ENCODE measurements at regions not wholly inside any gene's neighbourhood (a gene's known extent, or its start where the extent isn't known, plus 50 kb on each side); places are given as distances from the start of the nearest gene placed in this dataset.

GRCh38 chr11:94672636-94673035, 95.5 kb upstream of the AMOTL1 start:
- TF ChIP-seq E2F1 (CRISPR knock-in tag; IDR thresholded peaks at IDR 0.05) (no peak), TCF7L2 (IDR thresholded peaks at IDR 0.05; ENCODE audit: low read depth, low read length) (no peak), USF2 (CRISPR knock-in tag; IDR thresholded peaks at IDR 0.05) (no peak), CBFB (CRISPR knock-in tag; IDR thresholded peaks at IDR 0.05) (no peak), ZBTB2 (IDR thresholded peaks at IDR 0.05) (no peak), CTCF (IDR thresholded peaks at IDR 0.05 in 2 of 3, conservative IDR thresholded peaks at IDR 0.05 in 1 of 3; ENCODE audit: insufficient read depth in 2 of 3, low read depth in 1 of 3, low read length in 3 of 3) (no peak), POLR2A (conservative IDR thresholded peaks at IDR 0.05) (no peak), FOXA3 (CRISPR knock-in tag; conservative IDR thresholded peaks at IDR 0.05 in 1 of 2, IDR thresholded peaks at IDR 0.05 in 1 of 2) (no peak), ZNF217 (CRISPR knock-in tag; IDR thresholded peaks at IDR 0.05) (no peak), PTBP1 (IDR thresholded peaks at IDR 0.05; ENCODE audit: low read depth, low read length) (no peak), YY1 (IDR thresholded peaks at IDR 0.05; ENCODE audit: borderline replicate concordance in 1 of 3, control insufficient read depth in 1 of 3, extremely low read depth in 1 of 3, insufficient read depth in 3 of 3, insufficient read length in 1 of 3, insufficient replicate concordance in 2 of 3, low read depth in 1 of 3, low read length in 2 of 3) (no peak), ELF1 (tag; IDR thresholded peaks at IDR 0.05) (no peak)

All from K562 (cell line).